NOMO-1 treated with dmso at 0.1 percent for 144 hours (cell line): ENCODE measurements at regions not wholly inside any gene's neighbourhood (a gene's known extent, or its start where the extent isn't known, plus 50 kb on each side); places are given as distances from the start of the nearest gene placed in this dataset.

Experiments
- DNase-seq: peaks from one replicate; lab custom pipeline; 2025; ENCODE audit not compliant: unreplicated experiment; lab: John Stamatoyannopoulos, UW

GRCh38 chr6:40082278-40083043 is 148.2 kb upstream of the MOCS1 start:
- DNase-seq: no peak

DNA sequence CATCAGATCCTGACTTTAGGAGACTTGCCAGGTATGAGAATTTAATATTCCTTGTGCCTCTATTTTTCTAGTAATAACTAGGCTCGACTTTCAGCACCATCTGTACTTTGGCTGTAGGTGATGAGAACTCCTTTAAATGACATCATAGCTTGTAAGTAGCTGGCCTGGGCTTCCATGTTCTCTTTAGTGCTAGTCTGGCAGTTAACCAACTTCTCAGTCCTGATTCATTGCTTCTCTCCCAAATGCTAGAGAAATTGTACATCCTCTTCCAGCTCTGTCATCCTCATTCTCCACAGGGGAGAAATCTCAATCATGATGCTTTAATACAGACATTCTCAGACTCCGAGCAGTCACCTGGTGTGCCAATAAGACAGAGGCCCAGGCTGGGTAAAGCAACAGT is 143.5 kb upstream of the MOCS1 start:
- DNase-seq: no peak

GRCh38 chr6:40077315-40077714 is 143.1 kb upstream of the MOCS1 start:
- no peak for DNase-seq

- DNase-seq: no peak
These were observed 140.9 kb upstream of the MOCS1 start for GRCh38 chr6:40075056-40075590.

DNA sequence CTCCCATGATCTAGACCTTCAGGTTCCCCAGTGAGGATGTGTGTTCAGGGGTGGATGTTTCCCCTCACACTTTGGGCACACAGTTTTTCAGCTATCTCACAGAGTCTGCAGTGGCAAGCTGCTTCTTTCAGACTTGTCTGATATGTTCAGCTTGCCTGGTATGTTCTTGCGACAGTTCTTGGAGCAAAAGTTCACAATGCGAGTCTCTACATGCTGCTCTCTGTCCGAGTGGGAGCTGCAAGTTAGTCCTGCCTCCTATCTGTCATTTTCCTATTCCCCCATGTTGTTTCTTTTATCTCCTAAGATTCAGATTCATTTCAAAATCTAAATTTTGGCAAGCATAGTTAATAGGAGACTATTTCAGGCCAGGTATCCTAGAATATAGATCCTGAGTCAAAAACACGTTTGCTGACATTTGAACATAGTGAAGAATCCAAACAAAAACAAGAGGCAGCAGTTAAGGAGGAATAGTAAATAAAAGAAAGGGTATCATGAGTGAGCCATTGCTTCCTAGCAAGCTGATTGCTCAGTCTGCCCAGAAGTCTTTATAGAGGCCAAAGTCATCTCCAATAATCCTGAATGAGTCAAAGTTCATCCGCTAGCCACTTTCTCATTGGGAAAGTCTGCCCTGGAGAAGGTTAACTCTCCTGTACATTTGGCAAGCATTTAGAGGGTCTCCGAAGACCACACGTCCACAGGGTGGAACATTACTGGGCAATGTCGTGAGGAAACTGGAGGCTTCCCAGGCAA is 140.2 kb upstream of the MOCS1 start:
- DNase-seq: no peak

DNA sequence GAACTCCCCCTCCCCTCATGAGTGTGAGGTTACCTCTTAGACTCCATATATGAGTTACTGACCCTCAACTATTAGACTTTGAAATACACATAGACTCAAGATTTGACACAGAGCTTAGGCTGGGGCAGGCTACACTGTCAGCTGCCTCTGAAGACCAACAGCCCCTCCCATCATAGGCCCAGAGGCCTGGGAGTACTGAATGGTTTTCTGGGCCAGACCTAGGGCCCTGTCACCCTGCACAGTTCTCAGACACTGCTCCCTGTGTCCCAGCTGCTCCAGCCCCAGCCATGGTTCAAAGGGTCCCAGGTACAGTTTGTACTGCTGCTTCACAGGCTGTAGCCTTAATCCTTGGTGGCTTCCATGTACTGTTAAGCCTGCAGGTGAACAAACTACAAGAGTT is 132.1 kb upstream of the MOCS1 start:
- DNase-seq: no peak

GRCh38 chr6:40056865-40057264 is 122.6 kb upstream of the MOCS1 start:
- DNase-seq: no peak

DNA sequence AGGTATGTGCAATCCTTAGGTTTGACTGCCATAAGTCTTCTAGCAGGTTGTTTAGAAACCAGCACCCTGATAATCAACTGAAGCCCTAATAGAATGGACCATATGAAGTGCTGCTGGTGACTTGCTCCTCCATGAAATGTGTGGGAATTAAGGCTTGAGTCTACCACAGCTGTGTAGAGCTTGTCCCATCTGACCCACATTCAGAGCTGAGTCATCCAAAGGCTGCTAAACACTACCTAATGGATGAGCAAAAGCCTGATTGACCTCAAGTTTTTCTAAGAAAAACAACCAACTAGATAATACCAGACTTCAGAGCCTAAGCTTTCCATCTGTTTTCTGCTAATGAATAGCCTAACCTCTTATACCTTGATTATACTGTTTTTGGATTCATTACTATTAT is 120.3 kb upstream of the MOCS1 start:
- no peak for DNase-seq

DNA sequence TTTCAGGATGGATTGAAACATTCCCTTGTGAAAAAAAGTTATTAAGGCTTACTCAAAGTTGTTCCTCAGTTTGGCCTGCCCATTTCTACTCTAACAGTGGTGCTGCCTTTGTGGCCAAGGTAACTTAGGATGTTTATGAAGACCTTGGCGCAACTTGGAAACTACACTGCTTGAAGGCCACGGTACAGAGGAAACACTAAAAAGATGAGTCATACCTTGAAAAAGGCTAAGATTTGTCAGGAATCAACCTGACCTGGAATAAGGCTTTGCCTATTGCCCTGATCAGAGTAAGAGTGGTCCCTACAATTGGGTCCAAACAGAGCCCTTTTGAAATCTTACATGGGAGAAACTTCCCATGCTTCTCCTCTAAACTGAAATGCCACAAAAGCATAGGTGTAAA is 119.9 kb upstream of the MOCS1 start:
- no peak for DNase-seq

- no peak for DNase-seq
These were observed 114.9 kb upstream of the MOCS1 start for GRCh38 chr6:40049128-40049527.

GRCh38 chr6:40044196-40044595 is 109.9 kb upstream of the MOCS1 start:
- no peak for DNase-seq

- no peak for DNase-seq
These were observed 108.0 kb upstream of the MOCS1 start for GRCh38 chr6:40042232-40042631.

GRCh38 chr6:40039042-40039441 is 104.8 kb upstream of the MOCS1 start:
- no peak for DNase-seq

DNA sequence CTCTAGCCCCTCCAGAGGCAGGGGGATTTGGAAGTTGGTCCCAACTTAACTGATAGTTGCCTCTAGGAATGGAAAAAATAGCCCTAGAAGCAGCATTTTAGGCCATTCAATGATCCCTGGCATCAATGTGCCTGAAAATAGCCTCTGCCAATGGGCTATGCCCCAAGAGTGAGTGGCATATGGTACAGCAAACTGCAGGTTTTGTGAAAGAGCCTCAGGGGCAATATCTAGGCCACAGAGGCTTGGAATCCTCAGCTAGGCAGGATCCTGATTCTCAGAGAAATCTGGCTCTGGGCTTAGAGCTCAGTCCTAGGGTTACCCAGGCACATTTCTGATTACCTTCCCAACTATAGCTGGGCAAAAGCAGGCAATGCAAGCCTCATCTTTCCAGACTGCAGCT is 104.4 kb upstream of the MOCS1 start:
- DNase-seq: no peak

- DNase-seq: no peak
These were observed 103.0 kb upstream of the MOCS1 start for GRCh38 chr6:40037271-40037670.

DNA sequence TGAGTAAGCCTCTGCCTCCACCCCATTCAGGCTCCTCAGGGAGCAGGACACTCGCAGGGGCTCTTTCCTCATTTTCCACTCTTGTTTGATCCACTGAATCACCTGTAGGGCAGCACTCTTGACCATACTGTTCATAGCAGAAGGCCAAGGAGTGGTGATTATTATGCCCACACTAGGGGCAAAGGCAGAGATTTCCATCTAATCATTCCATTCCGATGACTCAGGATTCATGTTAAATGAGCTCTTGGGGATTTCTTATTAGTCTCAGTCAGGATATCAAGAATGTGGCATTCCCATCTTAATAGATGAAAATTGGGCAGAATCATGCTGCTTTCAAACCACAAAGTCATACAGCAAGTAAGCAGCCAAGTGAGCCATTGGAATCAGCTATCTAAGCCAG is 101.9 kb upstream of the MOCS1 start:
- no peak for DNase-seq

DNA sequence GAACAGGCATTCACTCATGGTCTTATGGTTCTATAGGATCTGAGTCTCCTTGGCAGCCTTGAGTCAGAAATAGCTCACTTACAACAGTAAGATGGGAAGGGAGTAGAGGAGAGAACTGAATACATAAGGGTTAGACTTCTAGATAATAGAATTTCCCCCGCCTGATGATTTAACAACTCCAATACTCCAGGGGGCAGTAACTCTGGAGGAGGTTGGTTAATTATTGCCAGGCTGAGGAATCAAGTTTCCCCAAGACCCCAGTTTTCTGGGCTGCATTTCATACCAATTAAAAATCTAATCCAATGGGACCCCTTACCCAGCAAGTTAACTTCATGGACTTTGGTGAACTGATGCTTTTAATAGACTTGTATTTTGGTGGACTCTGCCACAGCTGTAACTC is 94.2 kb upstream of the MOCS1 start:
- no peak for DNase-seq

DNA sequence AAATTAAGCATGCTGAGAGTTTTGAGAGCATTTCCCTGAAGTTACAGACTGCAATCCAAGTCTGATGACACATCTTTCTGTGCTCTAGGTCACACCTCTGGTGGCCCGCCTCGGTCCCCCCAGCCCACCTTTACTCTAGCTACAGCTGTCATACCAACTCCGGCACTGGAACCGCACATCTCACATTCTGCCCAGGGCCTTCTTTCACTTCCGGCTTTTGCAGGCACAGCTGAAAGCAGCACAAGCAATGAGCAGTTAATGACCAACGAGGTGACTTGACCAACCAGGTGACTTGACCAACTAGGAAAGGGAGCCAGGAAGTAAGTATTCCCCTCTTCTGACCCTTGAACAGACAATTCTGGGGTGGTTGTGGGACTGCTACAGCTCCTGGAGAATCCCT is 88.6 kb upstream of the MOCS1 start:
- DNase-seq: no peak

GRCh38 chr6:40020166-40020565 is 85.9 kb upstream of the MOCS1 start:
- no peak for DNase-seq

DNA sequence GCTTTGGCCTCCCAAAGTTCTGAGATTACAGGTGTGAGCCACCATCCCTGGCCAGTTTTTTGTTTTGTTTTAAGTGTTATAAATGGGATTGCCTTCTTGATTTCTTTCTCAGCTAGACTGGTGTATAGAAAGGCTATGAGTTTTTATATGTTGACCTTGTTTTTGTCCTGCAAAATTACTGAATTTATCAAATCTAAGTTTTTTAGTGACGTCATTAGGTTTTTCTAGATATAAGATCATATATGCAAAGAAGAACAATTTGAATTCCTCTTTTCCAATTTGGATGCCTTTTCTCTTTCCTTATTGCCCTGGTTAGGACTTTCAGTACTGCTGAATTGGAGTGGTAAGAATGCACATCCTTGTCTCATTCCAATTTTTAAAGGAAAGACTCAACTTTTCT is 81.3 kb upstream of the MOCS1 start:
- DNase-seq: no peak

DNA sequence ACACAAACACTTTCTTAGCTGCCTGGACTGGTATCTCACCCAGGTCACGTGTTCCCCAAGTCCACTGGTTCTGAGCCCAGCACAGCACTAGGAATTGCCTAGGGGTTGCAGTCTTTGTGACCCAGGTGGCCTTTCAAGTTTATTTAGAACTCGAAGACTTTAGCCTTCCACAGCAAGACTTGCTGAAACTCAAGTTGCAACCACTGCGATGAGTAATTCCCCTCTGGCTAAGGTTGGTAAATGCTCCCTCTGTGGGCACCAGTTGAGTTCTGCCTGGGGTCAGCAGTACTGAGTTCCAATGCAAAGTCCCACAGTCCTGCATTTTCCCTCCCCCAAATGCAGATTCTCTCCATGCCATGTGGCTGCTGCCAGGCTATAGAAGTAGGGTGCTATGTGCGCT is 77.6 kb upstream of the MOCS1 start:
- no peak for DNase-seq

- no peak for DNase-seq
These were observed 66.8 kb upstream of the MOCS1 start for GRCh38 chr6:40000964-40001515.
